ENCODE measurements at regions not wholly inside any gene's neighbourhood (a gene's known extent, or its start where the extent isn't known, plus 50 kb on each side); places are given as distances from the start of the nearest gene placed in this dataset.

DNA sequence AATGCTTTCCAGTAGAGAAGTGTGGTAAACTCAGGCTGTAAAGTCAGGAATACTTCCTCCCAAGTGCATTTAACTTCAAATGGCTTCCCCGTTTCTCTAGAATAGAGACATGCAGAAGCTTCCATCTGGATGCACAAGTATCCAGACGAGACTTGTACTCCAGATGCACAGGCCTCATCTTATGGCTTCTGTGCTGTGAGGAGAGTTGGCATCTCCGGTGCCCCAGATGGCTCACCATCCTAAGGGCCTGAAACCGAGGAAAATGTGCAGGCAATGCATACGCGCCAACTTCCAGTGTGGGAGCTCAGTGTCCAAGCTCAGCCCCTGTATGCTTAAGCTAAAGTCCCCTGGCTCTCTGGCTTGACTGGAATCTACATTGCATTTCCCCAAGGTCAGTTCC lies 184.0 kb upstream of the TBL1X start:
- TF ChIP-seq, protein P1, sequence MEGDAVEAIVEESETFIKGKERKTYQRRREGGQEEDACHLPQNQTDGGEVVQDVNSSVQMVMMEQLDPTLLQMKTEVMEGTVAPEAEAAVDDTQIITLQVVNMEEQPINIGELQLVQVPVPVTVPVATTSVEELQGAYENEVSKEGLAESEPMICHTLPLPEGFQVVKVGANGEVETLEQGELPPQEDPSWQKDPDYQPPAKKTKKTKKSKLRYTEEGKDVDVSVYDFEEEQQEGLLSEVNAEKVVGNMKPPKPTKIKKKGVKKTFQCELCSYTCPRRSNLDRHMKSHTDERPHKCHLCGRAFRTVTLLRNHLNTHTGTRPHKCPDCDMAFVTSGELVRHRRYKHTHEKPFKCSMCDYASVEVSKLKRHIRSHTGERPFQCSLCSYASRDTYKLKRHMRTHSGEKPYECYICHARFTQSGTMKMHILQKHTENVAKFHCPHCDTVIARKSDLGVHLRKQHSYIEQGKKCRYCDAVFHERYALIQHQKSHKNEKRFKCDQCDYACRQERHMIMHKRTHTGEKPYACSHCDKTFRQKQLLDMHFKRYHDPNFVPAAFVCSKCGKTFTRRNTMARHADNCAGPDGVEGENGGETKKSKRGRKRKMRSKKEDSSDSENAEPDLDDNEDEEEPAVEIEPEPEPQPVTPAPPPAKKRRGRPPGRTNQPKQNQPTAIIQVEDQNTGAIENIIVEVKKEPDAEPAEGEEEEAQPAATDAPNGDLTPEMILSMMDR (IDR thresholded peaks at IDR 0.05; ENCODE audit: low read depth, low read length) = no peak
- TF ChIP-seq EZH2phosphoT487 (IDR thresholded peaks at IDR 0.05; ENCODE audit: low read depth) = no peak
